Small intestine (tissue), 7 donors: ENCODE measurements at regions not wholly inside any gene's neighbourhood (a gene's known extent, or its start where the extent isn't known, plus 50 kb on each side); places are given as distances from the start of the nearest gene placed in this dataset.

Experiments
- DNase-seq, 2 donors: peaks; one replicate each; pipeline versions ENCODE4 v3.0.0 to v3.0.0-alpha.2; 2013
- FAIRE-seq: peaks from 2 replicates; lab custom pipeline; 2012; peaks lifted over from hg19 to GRCh38; lab: Jason Lieb, UNC
- H3K27ac ChIP-seq, 3 donors: one replicate each; pipeline ENCODE4 v1.5.1; 2013; ENCODE audit warnings: low read length in 2 of 3, mild to moderate bottlenecking in 2 of 3, control low read depth in 1 of 3, inconsistent platforms in 1 of 3, low read depth in 1 of 3, moderate library complexity in 1 of 3
- H3K27me3 ChIP-seq, 3 donors: one replicate each; pipeline ENCODE4 v1.6.1; 2013; ENCODE audit warnings: low read length in 3 of 3, inconsistent platforms in 1 of 3; ENCODE audit not compliant: control insufficient read depth in 3 of 3, insufficient read depth in 3 of 3
- H3K36me3 ChIP-seq, 3 donors: one replicate each; pipeline ENCODE4 v1.6.1; 2013; ENCODE audit warnings: low read length in 3 of 3, inconsistent platforms in 1 of 3, low read depth in 1 of 3, mild to moderate bottlenecking in 1 of 3, moderate library complexity in 1 of 3; ENCODE audit not compliant: control insufficient read depth in 3 of 3, insufficient read depth in 2 of 3
- H3K4me1 ChIP-seq, 3 donors: one replicate each; pipeline ENCODE4 v1.6.1; 2013; ENCODE audit warnings: low read length in 2 of 3, inconsistent platforms in 1 of 3, low read depth in 1 of 3, mild to moderate bottlenecking in 1 of 3, moderate library complexity in 1 of 3; ENCODE audit not compliant: control insufficient read depth in 3 of 3, insufficient read depth in 2 of 3
- H3K4me3 ChIP-seq, 3 donors: one replicate each; pipeline ENCODE4 v1.5.1; 2013; ENCODE audit warnings: low read length in 3 of 3, control low read depth in 1 of 3, inconsistent platforms in 1 of 3, low read depth in 1 of 3, mild to moderate bottlenecking in 1 of 3, moderate library complexity in 1 of 3
- H3K9me3 ChIP-seq, 2 donors: one replicate each; pipeline ENCODE4 v1.6.1; 2013; ENCODE audit warnings: low read depth in 1 of 2, low read length in 1 of 2; ENCODE audit not compliant: control insufficient read depth in 2 of 2, insufficient read depth in 1 of 2
- WGBS, 3 donors: extraction: QIAGEN DNeasy Blood & Tissue Kit; methylation state at CpG; one replicate each; pipeline ENCODE4 v1.1.7; 2013; 5-methylcytosine and 5-hydroxymethylcytosine counted together
- donor health status: healthy with polysubstance abuse.
- donor health status: control.
- donor health status: control.
- donor health status: Bipolar disorder and iron deficiency.
- donor health status: healthy.

GRCh38 chr5:90171466-90171865 is 238.1 kb downstream of the CETN3 start:
- Histone ChIP-seq H3K4me3 (no peak overlapping the region), H3K36me3 (no peaks in the 10 kb centered on the region), H3K27me3 (no peaks in the 10 kb centered on the region), H3K4me1 (no peaks in the 10 kb centered on the region), H3K27ac (no peak overlapping the region), H3K9me3 (no peaks in the 10 kb centered on the region)
- 0% methylated on average over 1 of the region's 1 CpG for WGBS, 3 donors
- no peak for DNase-seq
- FAIRE-seq, result no peak

GRCh38 chr5:90170261-90170660 is 239.3 kb downstream of the CETN3 start:
- Histone ChIP-seq H3K9me3 (no peaks in the 10 kb centered on the region), H3K4me3 (no peak overlapping the region), H3K27me3 (no peaks in the 10 kb centered on the region), H3K27ac (no peak overlapping the region), H3K4me1 (no peaks in the 10 kb centered on the region), H3K36me3 (no peaks in the 10 kb centered on the region)
- DNase-seq (no peak), FAIRE-seq (no peak)
- WGBS, 3 donors, result 33 to 46% (median 33%) methylated on average over 1 of the region's 1 CpG

- Histone ChIP-seq H3K4me1 (no peaks in the 10 kb centered on the region), H3K27ac (no peak overlapping the region), H3K27me3 (no peaks in the 10 kb centered on the region), H3K36me3 (no peaks in the 10 kb centered on the region), H3K4me3 (no peak overlapping the region), H3K9me3 (no peaks in the 10 kb centered on the region)
- no peak for DNase-seq
- no peak for FAIRE-seq
- WGBS, 3 donors, result 15 to 67% (median 48%) methylated on average over 2 of the region's 2 CpGs
These were observed 240.5 kb downstream of the CETN3 start for GRCh38 chr5:90169078-90169477.

- H3K4me3 ChIP-seq, result no peak overlapping the region
- no peaks in the 10 kb centered on the region for H3K4me1 ChIP-seq
- FAIRE-seq (no peak), DNase-seq (no peak)
- 81 to 93% (median 86%) methylated on average over 2 of the region's 2 CpGs for WGBS, 3 donors
- no peaks in the 10 kb centered on the region for H3K9me3 ChIP-seq
- no peaks in the 10 kb centered on the region for H3K27me3 ChIP-seq
- H3K36me3 ChIP-seq, result no peaks in the 10 kb centered on the region
- no peak overlapping the region for H3K27ac ChIP-seq
These were observed 241.2 kb downstream of the CETN3 start for GRCh38 chr5:90168399-90168798.

- DNase-seq (no peak), FAIRE-seq (no peak)
- H3K4me3 ChIP-seq, result no peak overlapping the region
- H3K4me1 ChIP-seq, result no peaks in the 10 kb centered on the region
- no peak overlapping the region for H3K27ac ChIP-seq
- H3K9me3 ChIP-seq, result no peaks in the 10 kb centered on the region
- no peaks in the 10 kb centered on the region for H3K27me3 ChIP-seq
- H3K36me3 ChIP-seq, result no peaks in the 10 kb centered on the region
These were observed 242.7 kb downstream of the CETN3 start for GRCh38 chr5:90166816-90167215.

GRCh38 chr5:90162324-90162723 is 247.2 kb downstream of the CETN3 start:
- 40 to 61% (median 52%) methylated on average over 4 of the region's 4 CpGs for WGBS, 3 donors
- H3K4me3 ChIP-seq, result no peak overlapping the region
- FAIRE-seq (no peak), DNase-seq (no peak)
- H3K27me3 ChIP-seq, result no peaks in the 10 kb centered on the region
- H3K27ac ChIP-seq, result no peak overlapping the region
- H3K36me3 ChIP-seq, result no peaks in the 10 kb centered on the region
- H3K4me1 ChIP-seq, result no peaks in the 10 kb centered on the region
- H3K9me3 ChIP-seq, result no peaks in the 10 kb centered on the region

- H3K4me3 ChIP-seq, result no peak overlapping the region
- peak in 1 of 2 donors; percentile 8 for DNase-seq
- H3K27ac ChIP-seq, result no peak overlapping the region
- H3K27me3 ChIP-seq, result no peaks in the 10 kb centered on the region
- H3K9me3 ChIP-seq, result no peaks in the 10 kb centered on the region
- no peaks in the 10 kb centered on the region for H3K4me1 ChIP-seq
- FAIRE-seq, result no peak
- no peaks in the 10 kb centered on the region for H3K36me3 ChIP-seq
- 30 to 44% (median 41%) methylated on average over 4 of the region's 4 CpGs for WGBS, 3 donors
These were observed 248.1 kb downstream of the CETN3 start for GRCh38 chr5:90161414-90161813.

- Histone ChIP-seq H3K27ac (no peak overlapping the region), H3K4me1 (no peaks in the 10 kb centered on the region), H3K27me3 (no peaks in the 10 kb centered on the region), H3K4me3 (no peak overlapping the region), H3K9me3 (no peaks in the 10 kb centered on the region), H3K36me3 (no peaks in the 10 kb centered on the region)
- FAIRE-seq, result no peak
- DNase-seq, result no peak
- 32 to 36% (median 33%) methylated on average over 3 of the region's 3 CpGs for WGBS, 3 donors
These were observed 251.4 kb downstream of the CETN3 start for GRCh38 chr5:90158131-90158530.

- Histone ChIP-seq H3K4me3 (no peak overlapping the region), H3K9me3 (no peaks in the 10 kb centered on the region), H3K36me3 (no peaks in the 10 kb centered on the region), H3K27me3 (no peaks in the 10 kb centered on the region), H3K27ac (no peak overlapping the region), H3K4me1 (no peaks in the 10 kb centered on the region)
- DNase-seq (no peak), FAIRE-seq (no peak)
- WGBS, 3 donors, result 67 to 80% (median 72%) methylated on average over 2 of the region's 2 CpGs
These were observed 256.5 kb downstream of the CETN3 start for GRCh38 chr5:90153031-90153430.
